Choroid plexus epithelial cell (primary cell): ENCODE measurements at regions not wholly inside any gene's neighbourhood (a gene's known extent, or its start where the extent isn't known, plus 50 kb on each side); places are given as distances from the start of the nearest gene placed in this dataset.

Experiments used
- DNase-seq: peaks from one replicate; pipeline ENCODE4 v3.0.0-alpha.2; 2010; ENCODE audit warnings: low read depth
- H3K4me3 ChIP-seq: 2 replicates; pipeline ENCODE4 v1.5.1; 2011; ENCODE audit warnings: low read depth, mild to moderate bottlenecking, control low read depth, low read length, moderate library complexity
- CTCF ChIP-seq: conservative IDR thresholded peaks from 2 replicates; pipeline ENCODE4 v1.5.1; 2011; ENCODE audit warnings: low read depth, mild to moderate bottlenecking, control low read depth, inconsistent platforms, low read length, moderate library complexity

GRCh38 chr5:166240705-166241104, 2050.7 kb upstream of the WWC1 start:
- DNase-seq, result no peak
- no peak for TF ChIP-seq CTCF
- H3K4me3 ChIP-seq, result no peak overlapping the region

GRCh38 chr5:166245556-166245955, 2045.9 kb upstream of the WWC1 start:
- H3K4me3 ChIP-seq, result no peak overlapping the region
- TF ChIP-seq CTCF, result no peak
- DNase-seq, result no peak

- TF ChIP-seq CTCF, result no peak
- DNase-seq, result no peak
These were observed 2039.7 kb upstream of the WWC1 start for GRCh38 chr5:166251786-166252185.

GRCh38 chr5:166257661-166258060, 2033.8 kb upstream of the WWC1 start:
- TF ChIP-seq CTCF, result no peak
- H3K4me3 ChIP-seq, result no peak overlapping the region
- DNase-seq, result no peak

More at GRCh38 chr5:166251786-166252185, 2039.7 kb upstream of the WWC1 start:
- H3K4me3 ChIP-seq, result no peak overlapping the region

- no peak for TF ChIP-seq CTCF
- no peak overlapping the region for H3K4me3 ChIP-seq
These were observed 2029.0 kb upstream of the WWC1 start for GRCh38 chr5:166262395-166262794.

GRCh38 chr5:166267907-166268306, 2023.5 kb upstream of the WWC1 start:
- H3K4me3 ChIP-seq, result no peak overlapping the region
- no peak for DNase-seq
- TF ChIP-seq CTCF, result no peak

More at GRCh38 chr5:166262395-166262794, 2029.0 kb upstream of the WWC1 start:
- no peak for DNase-seq

- H3K4me3 ChIP-seq, result no peak overlapping the region
- no peak for TF ChIP-seq CTCF
- DNase-seq, result no peak
These were observed 2020.7 kb upstream of the WWC1 start for GRCh38 chr5:166270712-166271111.
